Thyroid gland (tissue), 4 donors: ENCODE measurements at regions not wholly inside any gene's neighbourhood (a gene's known extent, or its start where the extent isn't known, plus 50 kb on each side); places are given as distances from the start of the nearest gene placed in this dataset.

Experiments
- POLR2A ChIP-seq, 2 donors: fragments of 450-650 bp; IDR thresholded peaks; one replicate each; pipeline ENCODE4 v1.6.1; 2017; ENCODE audit warnings: antibody characterized with exemption in 2 of 2, mild to moderate bottlenecking in 2 of 2, moderate library complexity in 1 of 2
- TF ChIP-seq, protein P1 (sequence below), 6 experiments: fragments of 200-600 bp in 3 of 6; fragments of 450-650 bp in 3 of 6; sonication (generic) in 3 of 6; IDR thresholded peaks; one replicate each; pipeline ENCODE4 v1.5.1; 2016 to 2019; ENCODE audit warnings: antibody characterized with exemption in 6 of 6, mild to moderate bottlenecking in 2 of 6, inconsistent platforms in 1 of 6, moderate library complexity in 1 of 6

DNA sequence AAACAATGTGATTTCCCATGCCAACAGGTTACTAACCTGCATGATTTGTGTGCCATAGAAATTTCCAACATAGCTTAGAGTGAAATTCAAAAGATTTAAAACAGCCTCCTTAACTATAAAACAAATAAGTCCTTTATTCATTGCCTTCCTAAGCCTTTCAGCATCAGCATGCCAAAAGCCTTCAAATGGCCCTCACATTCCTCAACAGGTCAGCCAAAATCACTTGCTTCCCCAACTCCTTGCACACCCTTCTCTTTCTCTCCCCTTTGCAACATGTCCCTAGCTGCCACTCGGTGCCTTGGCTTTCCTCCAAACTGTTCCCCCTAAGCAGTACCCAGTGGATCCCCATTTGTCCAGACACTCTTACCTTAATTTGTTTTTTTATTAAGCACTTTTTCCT is 74.9 kb upstream of the PCDH19 start:
- no peak for TF ChIP-seq POLR2A (IDR thresholded peaks at IDR 0.05)
- TF ChIP-seq, protein P1, sequence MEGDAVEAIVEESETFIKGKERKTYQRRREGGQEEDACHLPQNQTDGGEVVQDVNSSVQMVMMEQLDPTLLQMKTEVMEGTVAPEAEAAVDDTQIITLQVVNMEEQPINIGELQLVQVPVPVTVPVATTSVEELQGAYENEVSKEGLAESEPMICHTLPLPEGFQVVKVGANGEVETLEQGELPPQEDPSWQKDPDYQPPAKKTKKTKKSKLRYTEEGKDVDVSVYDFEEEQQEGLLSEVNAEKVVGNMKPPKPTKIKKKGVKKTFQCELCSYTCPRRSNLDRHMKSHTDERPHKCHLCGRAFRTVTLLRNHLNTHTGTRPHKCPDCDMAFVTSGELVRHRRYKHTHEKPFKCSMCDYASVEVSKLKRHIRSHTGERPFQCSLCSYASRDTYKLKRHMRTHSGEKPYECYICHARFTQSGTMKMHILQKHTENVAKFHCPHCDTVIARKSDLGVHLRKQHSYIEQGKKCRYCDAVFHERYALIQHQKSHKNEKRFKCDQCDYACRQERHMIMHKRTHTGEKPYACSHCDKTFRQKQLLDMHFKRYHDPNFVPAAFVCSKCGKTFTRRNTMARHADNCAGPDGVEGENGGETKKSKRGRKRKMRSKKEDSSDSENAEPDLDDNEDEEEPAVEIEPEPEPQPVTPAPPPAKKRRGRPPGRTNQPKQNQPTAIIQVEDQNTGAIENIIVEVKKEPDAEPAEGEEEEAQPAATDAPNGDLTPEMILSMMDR (IDR thresholded peaks at IDR 0.05), result no peak
